Astrocyte of the hippocampus (primary cell): ENCODE measurements at regions not wholly inside any gene's neighbourhood (a gene's known extent, or its start where the extent isn't known, plus 50 kb on each side); places are given as distances from the start of the nearest gene placed in this dataset.
"Not testable (repeated sequence)": the region's sequence is repeated elsewhere in the genome, so short reads cannot be mapped to it uniquely, and the experiment has no call there.

ENCODE experiments used
- DNase-seq: peaks from one replicate; pipeline ENCODE4 v3.0.0; 2011; ENCODE audit warnings: low read depth, low spot score

GRCh38 chr9:63450836-63451235 is 1834.2 kb downstream of the FOXD4L5 start:
- DNase-seq, result peak; percentile 21

- not testable (repeated sequence) for DNase-seq
These were observed 1859.9 kb downstream of the FOXD4L5 start for GRCh38 chr9:63425123-63425522.

- not testable (repeated sequence) for DNase-seq
These were observed 1894.1 kb downstream of the FOXD4L5 start for GRCh38 chr9:63390897-63391296.

- DNase-seq, result peak; percentile 21
These were observed 1899.5 kb downstream of the FOXD4L5 start for GRCh38 chr9:63385479-63385878.

GRCh38 chr9:63379864-63380263 is 1905.1 kb downstream of the FOXD4L5 start:
- not testable (repeated sequence) for DNase-seq

- DNase-seq, result peak; percentile 0
These were observed 1930.8 kb downstream of the FOXD4L5 start for GRCh38 chr9:63354219-63354618.

GRCh38 chr9:63347347-63347746 is 1937.7 kb downstream of the FOXD4L5 start:
- DNase-seq, result not testable (repeated sequence)

- DNase-seq, result peak; percentile 85
These were observed 1938.5 kb downstream of the FOXD4L5 start for GRCh38 chr9:63346310-63347048.

GRCh38 chr9:63344408-63344807 is 1940.6 kb downstream of the FOXD4L5 start:
- DNase-seq, result not testable (repeated sequence)

- peak; percentile 34 for DNase-seq
These were observed 1942.5 kb downstream of the FOXD4L5 start for GRCh38 chr9:63342528-63342927.

- peak; percentile 50 for DNase-seq
These were observed 1947.0 kb downstream of the FOXD4L5 start for GRCh38 chr9:63337899-63338604.

GRCh38 chr9:63335286-63335685 is 1949.7 kb downstream of the FOXD4L5 start:
- not testable (repeated sequence) for DNase-seq

GRCh38 chr9:63334187-63334586 is 1950.8 kb downstream of the FOXD4L5 start:
- not testable (repeated sequence) for DNase-seq

GRCh38 chr9:63333083-63333482 is 1951.9 kb downstream of the FOXD4L5 start:
- not testable (repeated sequence) for DNase-seq

- DNase-seq, result not testable (repeated sequence)
These were observed 1956.7 kb downstream of the FOXD4L5 start for GRCh38 chr9:63328313-63328712.

- DNase-seq, result not testable (repeated sequence)
These were observed 1957.8 kb downstream of the FOXD4L5 start for GRCh38 chr9:63327211-63327610.

GRCh38 chr9:63326665-63327064 is 1958.3 kb downstream of the FOXD4L5 start:
- DNase-seq, result not testable (repeated sequence)

- not testable (repeated sequence) for DNase-seq
These were observed 1959.3 kb downstream of the FOXD4L5 start for GRCh38 chr9:63325696-63326095.

GRCh38 chr9:63318093-63318492 is 1966.9 kb downstream of the FOXD4L5 start:
- DNase-seq, result not testable (repeated sequence)

- not testable (repeated sequence) for DNase-seq
These were observed 1969.6 kb downstream of the FOXD4L5 start for GRCh38 chr9:63315387-63315786.

GRCh38 chr9:63296848-63297247 is 1988.2 kb downstream of the FOXD4L5 start:
- not testable (repeated sequence) for DNase-seq

- not testable (repeated sequence) for DNase-seq
These were observed 1988.6 kb downstream of the FOXD4L5 start for GRCh38 chr9:63296366-63296765.

GRCh38 chr9:63289971-63290370 is 1995.0 kb downstream of the FOXD4L5 start:
- DNase-seq, result peak; percentile 40
